PC-3 (cell line): ENCODE measurements at regions not wholly inside any gene's neighbourhood (a gene's known extent, or its start where the extent isn't known, plus 50 kb on each side); places are given as distances from the start of the nearest gene placed in this dataset.
A peak's percentile ranks its signal among the peaks of the same experiment; 100 is the strongest.
"Not testable (repeated sequence)": the region's sequence is repeated elsewhere in the genome, so short reads cannot be mapped to it uniquely, and the experiment has no call there.

Experiments used
- ATAC-seq: fragments of 200-7000 bp; cut with Tn5 transposase; 2 replicates; pipeline ENCODE4 v1.9.1; 2020; ENCODE audit warnings: mild to moderate bottlenecking, moderate library complexity
- BruUV-seq: library from RNA; stranded (reverse); fragments of 400-500 nt; replicated peaks from 2 replicates; lab custom pipeline; 2021; lab: Mats Ljungman, UMichigan
- CTCF ChIA-PET: fragments of 300-600 bp; sonication (Branson Sonifier 250); formaldehyde crosslinking; loops from one replicate; lab custom pipeline; 2022; ENCODE audit warnings: antibody characterized with exemption; lab: Charles Lee
- POLR2A ChIA-PET: fragments of 300-600 bp; sonication (Branson Sonifier 250); formaldehyde crosslinking; loops from one replicate; lab custom pipeline; 2022; ENCODE audit warnings: antibody characterized with exemption; ENCODE audit not compliant: unreplicated experiment; lab: Charles Lee
- DNase-seq: peaks from one replicate; pipeline ENCODE4 v3.0.0-alpha.2; 2015
- H2AFZ ChIP-seq: fragments of 300-600 bp; sonication (generic); 2 replicates; pipeline ENCODE4 v1.6.0; 2016; ENCODE audit warnings: antibody characterized with exemption, low read length
- H3F3A ChIP-seq: fragments of 300-600 bp; sonication (generic); one replicate; pipeline ENCODE4 v1.6.0; 2017; ENCODE audit warnings: antibody characterized with exemption, low read length, control low read depth, mild to moderate bottlenecking; ENCODE audit not compliant: unreplicated experiment
- H3K27ac ChIP-seq: fragments of 300-600 bp; sonication (generic); 2 replicates; pipeline ENCODE4 v1.5.1; 2016; ENCODE audit warnings: mild to moderate bottlenecking, low read length
- H3K27me3 ChIP-seq: fragments of 300-600 bp; sonication (generic); 2 replicates; pipeline ENCODE4 v1.6.1; 2016; ENCODE audit warnings: low read length, mixed read lengths
- H3K36me3 ChIP-seq: fragments of 300-600 bp; sonication (generic); 2 replicates; pipeline ENCODE4 v1.6.1; 2016; ENCODE audit warnings: low read depth, mixed run types, low read length, mixed read lengths
- H3K4me1 ChIP-seq: fragments of 300-600 bp; sonication (generic); 2 replicates; pipeline ENCODE4 v1.5.1; 2016; ENCODE audit warnings: low read length; ENCODE audit not compliant: insufficient read depth
- H3K4me2 ChIP-seq: fragments of 300-600 bp; sonication (generic); 2 replicates; pipeline ENCODE4 v1.6.0; 2016; ENCODE audit warnings: low read length
- H3K4me3 ChIP-seq: fragments of 300-600 bp; sonication (generic); 2 replicates; pipeline ENCODE4 v1.5.1; 2016; ENCODE audit warnings: mild to moderate bottlenecking, low read length, mixed read lengths
- H3K79me2 ChIP-seq: fragments of 300-600 bp; sonication (generic); 2 replicates; pipeline ENCODE4 v1.6.1; 2017; ENCODE audit warnings: low read length, mixed read lengths
- H3K9ac ChIP-seq: fragments of 300-600 bp; sonication (generic); 2 replicates; pipeline ENCODE4 v1.6.0; 2016; ENCODE audit warnings: mild to moderate bottlenecking, low read length
- H3K9me2 ChIP-seq: fragments of 300-600 bp; sonication (generic); replicated peaks from 2 replicates; pipeline ENCODE4 v1.6.1; 2016; ENCODE audit warnings: mixed run types, low read length, mixed read lengths
- H3K9me3 ChIP-seq: fragments of 300-600 bp; sonication (generic); 2 replicates; pipeline ENCODE4 v1.6.1; 2016; ENCODE audit warnings: low read length, mixed read lengths
- H4K20me1 ChIP-seq: fragments of 300-600 bp; sonication (generic); 2 replicates; pipeline ENCODE4 v1.6.1; 2016; ENCODE audit warnings: low read length, mixed read lengths
- intact Hi-C: fragments of 100-400 bp; cut with micrococcal nuclease; formaldehyde crosslinking; loops from 2 replicates; pipeline ENCODE4 v1.9.0; 2023

DNA sequence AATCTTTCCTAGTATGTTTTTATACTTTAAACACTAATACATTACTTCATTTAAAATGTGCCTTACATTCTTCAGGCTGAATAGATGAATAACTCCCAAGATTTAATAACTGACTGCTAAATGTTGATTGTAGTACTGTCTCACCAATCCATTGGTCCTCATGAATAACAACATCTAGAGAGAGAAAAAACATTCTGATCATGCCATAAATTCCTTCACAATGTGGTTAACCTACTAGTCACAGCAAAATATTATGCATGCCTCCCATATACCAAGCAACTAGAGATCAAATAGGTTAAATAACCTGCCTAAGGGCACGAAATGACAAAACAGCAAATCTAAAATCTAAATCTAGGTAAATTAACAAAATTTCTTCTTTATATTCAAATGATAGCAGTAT, 66.2 kb downstream of the SYT15 start:
- H3K9me2 ChIP-seq, BruUV-seq, H3F3A ChIP-seq, H3K4me2 ChIP-seq, intact Hi-C loops, CTCF ChIA-PET, H3K4me1 ChIP-seq, H2AFZ ChIP-seq, DNase-seq, H3K9me3 ChIP-seq, H3K27me3 ChIP-seq, POLR2A ChIA-PET, H3K27ac ChIP-seq, ATAC-seq, H3K79me2 ChIP-seq, H3K4me3 ChIP-seq, H3K9ac ChIP-seq, H3K36me3 ChIP-seq, H4K20me1 ChIP-seq: not testable (repeated sequence)

DNA sequence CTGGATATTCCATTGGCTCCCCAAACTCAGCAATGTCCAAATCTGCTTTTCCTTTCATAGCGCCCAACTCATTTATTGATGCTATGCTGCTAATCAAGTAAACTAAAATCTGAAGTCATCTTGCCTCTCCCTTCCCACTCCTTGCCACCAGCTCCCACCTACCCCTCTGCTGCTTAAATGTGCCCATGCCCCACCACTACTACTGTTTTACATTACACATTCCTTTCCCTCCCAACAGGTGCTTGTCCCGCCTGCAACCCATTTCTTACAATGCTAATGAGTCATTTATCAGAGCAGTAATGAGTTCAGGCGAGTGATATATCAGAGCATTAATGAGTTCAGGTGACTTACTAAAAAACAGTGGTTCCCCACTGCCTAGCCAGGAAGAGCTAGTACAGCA, 67.2 kb downstream of the SYT15 start:
- DNase-seq, H3K79me2 ChIP-seq, POLR2A ChIA-PET, H3K36me3 ChIP-seq, H3K9ac ChIP-seq, CTCF ChIA-PET, ATAC-seq, H3K27ac ChIP-seq, H3K27me3 ChIP-seq, H3F3A ChIP-seq, H3K9me3 ChIP-seq, H3K4me1 ChIP-seq, H3K4me3 ChIP-seq, BruUV-seq, H2AFZ ChIP-seq, H3K9me2 ChIP-seq, H3K4me2 ChIP-seq, H4K20me1 ChIP-seq, intact Hi-C loops: not testable (repeated sequence)

DNA sequence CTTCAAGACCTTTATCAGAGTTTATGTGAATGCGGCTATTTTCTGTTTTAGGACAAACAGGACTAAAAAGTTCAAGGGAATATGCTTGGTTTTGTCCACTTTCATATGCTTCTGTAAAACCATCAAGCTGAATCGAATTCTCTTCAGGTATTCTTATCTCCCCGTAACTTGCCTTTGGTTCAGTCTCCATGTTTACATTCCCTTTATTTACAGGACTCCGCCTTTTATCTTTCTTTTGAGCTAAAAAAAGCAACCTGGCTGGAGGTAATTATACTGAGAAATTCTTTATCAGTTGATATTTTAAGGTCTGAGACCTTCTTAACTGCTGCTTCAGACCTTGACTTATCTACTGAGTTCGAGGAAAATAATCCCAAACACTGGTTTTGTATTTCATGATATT, 72.0 kb downstream of the SYT15 start:
- H4K20me1 ChIP-seq, H3K36me3 ChIP-seq, H3K9me2 ChIP-seq, H2AFZ ChIP-seq, DNase-seq, BruUV-seq, H3K9me3 ChIP-seq, H3K79me2 ChIP-seq, H3K27me3 ChIP-seq, intact Hi-C loops, H3K27ac ChIP-seq, CTCF ChIA-PET, H3K4me1 ChIP-seq, H3K4me3 ChIP-seq, H3K9ac ChIP-seq, H3K4me2 ChIP-seq, H3F3A ChIP-seq, ATAC-seq, POLR2A ChIA-PET: not testable (repeated sequence)

DNA sequence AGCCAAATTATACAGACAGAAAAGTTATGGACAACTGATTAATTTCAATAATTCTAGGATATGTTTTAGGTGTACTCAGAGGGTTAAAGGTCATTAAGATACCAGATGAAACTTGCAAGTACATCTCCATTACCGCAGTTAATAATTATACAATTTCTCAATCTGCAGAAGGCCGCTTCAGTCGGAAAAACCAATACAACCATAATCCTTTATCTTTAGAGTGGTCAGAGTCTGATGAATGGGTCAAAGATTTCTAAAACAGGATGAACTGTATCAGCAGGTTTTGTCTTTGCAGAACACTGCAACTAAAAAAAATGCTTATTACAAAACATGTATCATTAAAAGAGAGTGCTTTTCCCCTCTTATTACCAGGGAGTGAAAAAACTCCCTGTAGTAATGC, 78.5 kb downstream of the SYT15 start:
- not testable (repeated sequence) for ATAC-seq, H3K4me3 ChIP-seq, DNase-seq

DNA sequence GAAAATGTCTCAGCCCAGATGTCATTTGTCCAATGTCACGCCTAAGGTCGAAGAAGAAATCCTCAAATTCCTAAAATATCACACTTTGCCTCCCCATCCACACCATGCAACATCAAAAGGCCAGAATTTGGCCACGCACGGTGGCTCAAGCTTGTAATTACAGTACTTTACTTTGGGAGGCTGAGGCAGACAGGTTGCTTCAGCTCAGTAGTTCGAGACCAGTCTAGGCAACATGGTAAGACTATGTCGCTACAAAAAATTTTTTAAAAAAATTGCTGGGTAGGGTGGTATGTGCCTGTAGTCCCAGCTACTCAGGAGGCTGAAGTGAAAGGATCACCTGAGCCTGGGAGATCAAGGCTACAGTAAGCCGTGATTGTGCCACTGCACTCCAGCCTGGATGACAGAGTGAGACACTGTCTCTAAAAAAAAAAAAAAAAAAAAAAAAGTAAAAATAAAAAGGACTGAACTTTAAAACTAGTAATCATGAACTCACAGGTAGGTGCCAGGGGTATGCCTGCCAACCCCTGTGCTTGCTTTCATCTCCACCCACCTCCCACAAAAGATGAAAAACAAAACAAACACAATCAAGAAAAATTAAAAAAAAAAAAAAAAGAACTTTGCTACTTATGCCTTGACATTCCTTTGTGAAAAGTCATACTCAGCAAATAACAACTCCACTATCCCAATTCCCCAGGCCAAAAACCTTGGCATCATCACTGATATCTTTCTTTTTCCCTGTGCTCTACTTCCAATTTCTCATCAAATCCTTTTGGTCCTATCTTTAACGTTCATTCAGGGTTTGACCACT, 81.3 kb downstream of the SYT15 start:
- H3F3A ChIP-seq, H3K4me2 ChIP-seq, BruUV-seq, POLR2A ChIA-PET, CTCF ChIA-PET, H3K4me3 ChIP-seq, H3K27me3 ChIP-seq, H3K36me3 ChIP-seq, H3K27ac ChIP-seq, H3K9me3 ChIP-seq, H3K4me1 ChIP-seq, intact Hi-C loops, H2AFZ ChIP-seq, H3K79me2 ChIP-seq, H3K9me2 ChIP-seq, H3K9ac ChIP-seq, H4K20me1 ChIP-seq: not testable (repeated sequence)
- ATAC-seq, result peak; percentile 62
- DNase-seq, result peak; percentile 1

More for the DNA sequence above, 78.5 kb downstream of the SYT15 start:
- BruUV-seq, H3K4me1 ChIP-seq, CTCF ChIA-PET, H3K79me2 ChIP-seq, H3K4me2 ChIP-seq, H3K27me3 ChIP-seq, H3K36me3 ChIP-seq, H3K9me3 ChIP-seq, intact Hi-C loops, H4K20me1 ChIP-seq, H3F3A ChIP-seq, POLR2A ChIA-PET, H3K27ac ChIP-seq, H2AFZ ChIP-seq, H3K9me2 ChIP-seq, H3K9ac ChIP-seq: not testable (repeated sequence)

DNA sequence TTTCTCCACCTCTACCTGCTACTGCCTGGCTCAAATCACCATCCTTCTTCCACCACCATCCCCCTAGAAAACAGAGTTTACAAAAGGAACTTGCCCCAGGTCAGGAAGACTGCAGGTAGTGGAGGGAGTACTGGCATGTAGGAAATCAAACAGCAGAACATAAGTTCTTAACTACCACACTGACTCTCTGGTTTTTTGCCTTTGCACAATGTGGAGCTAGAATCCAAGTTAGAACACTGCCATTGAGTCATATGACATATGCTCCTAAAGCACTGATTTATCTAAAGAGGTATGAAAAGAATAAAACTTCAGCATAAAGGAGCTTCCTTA, 81.9 kb downstream of the SYT15 start:
- H3K27me3 ChIP-seq, H3K9me3 ChIP-seq, POLR2A ChIA-PET, H3K4me2 ChIP-seq, H3K4me1 ChIP-seq, H3K36me3 ChIP-seq, H3K79me2 ChIP-seq, CTCF ChIA-PET, H4K20me1 ChIP-seq, H2AFZ ChIP-seq, H3K4me3 ChIP-seq, H3K9me2 ChIP-seq, H3K27ac ChIP-seq, H3K9ac ChIP-seq, H3F3A ChIP-seq, BruUV-seq, DNase-seq, intact Hi-C loops: not testable (repeated sequence)
- peak; percentile 37 for ATAC-seq

DNA sequence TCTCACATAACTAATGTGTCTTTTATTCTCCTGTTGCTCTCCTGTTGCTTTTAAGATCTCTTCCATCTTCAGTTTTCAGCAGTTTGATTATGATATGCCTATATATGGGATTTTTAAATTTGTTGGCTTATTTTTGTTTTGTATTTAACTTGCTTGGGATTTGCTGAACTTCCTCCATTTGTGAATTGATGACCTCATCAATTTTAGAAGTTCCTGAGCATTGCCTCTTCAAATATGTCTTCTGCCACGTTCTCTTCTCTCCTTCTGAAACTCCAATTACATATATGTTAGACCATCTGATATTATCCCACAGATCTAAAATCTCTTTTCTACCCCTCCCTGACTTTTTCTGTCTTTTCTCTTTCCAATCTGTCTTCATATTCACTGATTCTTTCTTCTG, 86.6 kb downstream of the SYT15 start:
- H3K9me2 ChIP-seq, H3K27ac ChIP-seq, H3K27me3 ChIP-seq, H3K4me1 ChIP-seq, H4K20me1 ChIP-seq, H3K36me3 ChIP-seq, CTCF ChIA-PET, DNase-seq, H3K79me2 ChIP-seq, H3K4me3 ChIP-seq, intact Hi-C loops, H2AFZ ChIP-seq, H3F3A ChIP-seq, H3K4me2 ChIP-seq, ATAC-seq, H3K9ac ChIP-seq, POLR2A ChIA-PET, BruUV-seq, H3K9me3 ChIP-seq: not testable (repeated sequence)
